Cardiac muscle cell (in vitro differentiated cells and primary cell): ENCODE measurements at regions not wholly inside any gene's neighbourhood (a gene's known extent, or its start where the extent isn't known, plus 50 kb on each side); places are given as distances from the start of the nearest gene placed in this dataset.

Experiments
- DNase-seq, 2 donors: peaks; one replicate each; pipeline versions ENCODE4 v3.0.0 to v3.0.0-alpha.2; 2010 to 2017; ENCODE audit warnings: low read depth in 1 of 2, low spot score in 1 of 2
- H3K27ac ChIP-seq: fragments of 200-600 bp; sonication (generic); 2 replicates; pipeline ENCODE4 v1.5.1; 2016
- H3K27me3 ChIP-seq: fragments of 200-600 bp; sonication (generic); 2 replicates; pipeline ENCODE4 v1.6.0; 2016; ENCODE audit warnings: control low read depth
- H3K36me3 ChIP-seq: fragments of 200-600 bp; sonication (generic); 2 replicates; pipeline ENCODE4 v1.5.1; 2016; ENCODE audit warnings: control low read depth
- H3K4me1 ChIP-seq: fragments of 200-600 bp; sonication (generic); 2 replicates; pipeline ENCODE4 v1.8.1; 2017; ENCODE audit warnings: low read depth, mild to moderate bottlenecking, mixed run types
- H3K4me3 ChIP-seq: fragments of 200-600 bp; sonication (generic); 2 replicates; pipeline ENCODE4 v1.5.1; 2016; ENCODE audit warnings: mild to moderate bottlenecking
- H3K9me3 ChIP-seq: fragments of 200-600 bp; sonication (generic); 2 replicates; pipeline ENCODE4 v1.5.1; 2017; ENCODE audit warnings: low read depth, mild to moderate bottlenecking, control low read depth
- TF ChIP-seq, protein P1 (sequence below): IDR thresholded peaks from 2 replicates; pipeline ENCODE4 v1.5.1; 2012; ENCODE audit warnings: low read depth, mild to moderate bottlenecking, low read length

GRCh38 chr4:130636486-130636885, 1540.5 kb downstream of the C4orf33 start:
- H3K4me3 ChIP-seq: no peak overlapping the region
- H3K27ac ChIP-seq: no peak overlapping the region
- H3K4me1 ChIP-seq: no peaks in the 10 kb centered on the region
- TF ChIP-seq, protein P1, sequence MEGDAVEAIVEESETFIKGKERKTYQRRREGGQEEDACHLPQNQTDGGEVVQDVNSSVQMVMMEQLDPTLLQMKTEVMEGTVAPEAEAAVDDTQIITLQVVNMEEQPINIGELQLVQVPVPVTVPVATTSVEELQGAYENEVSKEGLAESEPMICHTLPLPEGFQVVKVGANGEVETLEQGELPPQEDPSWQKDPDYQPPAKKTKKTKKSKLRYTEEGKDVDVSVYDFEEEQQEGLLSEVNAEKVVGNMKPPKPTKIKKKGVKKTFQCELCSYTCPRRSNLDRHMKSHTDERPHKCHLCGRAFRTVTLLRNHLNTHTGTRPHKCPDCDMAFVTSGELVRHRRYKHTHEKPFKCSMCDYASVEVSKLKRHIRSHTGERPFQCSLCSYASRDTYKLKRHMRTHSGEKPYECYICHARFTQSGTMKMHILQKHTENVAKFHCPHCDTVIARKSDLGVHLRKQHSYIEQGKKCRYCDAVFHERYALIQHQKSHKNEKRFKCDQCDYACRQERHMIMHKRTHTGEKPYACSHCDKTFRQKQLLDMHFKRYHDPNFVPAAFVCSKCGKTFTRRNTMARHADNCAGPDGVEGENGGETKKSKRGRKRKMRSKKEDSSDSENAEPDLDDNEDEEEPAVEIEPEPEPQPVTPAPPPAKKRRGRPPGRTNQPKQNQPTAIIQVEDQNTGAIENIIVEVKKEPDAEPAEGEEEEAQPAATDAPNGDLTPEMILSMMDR: no peak
- no peaks in the 10 kb centered on the region for H3K36me3 ChIP-seq
- H3K9me3 ChIP-seq: no peaks in the 10 kb centered on the region
- no peaks in the 10 kb centered on the region for H3K27me3 ChIP-seq
- DNase-seq: no peak

DNA sequence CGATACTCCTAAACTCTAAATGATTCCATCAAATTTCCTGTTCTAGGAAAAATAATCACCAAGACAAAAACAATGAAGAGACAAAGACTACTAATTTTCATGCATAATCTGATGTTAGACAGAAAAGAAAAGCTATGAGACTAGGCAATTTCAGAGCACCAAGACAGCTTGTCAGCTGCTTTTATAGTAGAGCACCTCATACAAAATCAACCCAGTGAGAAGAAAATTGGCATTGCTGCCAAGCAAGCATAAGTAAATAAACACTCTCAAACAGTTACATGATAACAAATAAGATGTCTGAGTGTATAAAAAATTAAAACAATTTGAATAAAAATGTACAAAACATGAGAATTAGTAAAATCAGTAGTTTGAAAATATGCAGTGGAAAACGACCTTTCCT, 1544.6 kb downstream of the C4orf33 start:
- DNase-seq: no peak
- no peaks in the 10 kb centered on the region for H3K4me1 ChIP-seq
- no peaks in the 10 kb centered on the region for H3K27me3 ChIP-seq
- no peaks in the 10 kb centered on the region for H3K9me3 ChIP-seq
- TF ChIP-seq, protein P1: no peak
- no peaks in the 10 kb centered on the region for H3K36me3 ChIP-seq
- no peak overlapping the region for H3K4me3 ChIP-seq
- H3K27ac ChIP-seq: no peak overlapping the region

GRCh38 chr4:130646886-130647285, 1550.9 kb downstream of the C4orf33 start:
- Histone ChIP-seq H3K4me1 (no peaks in the 10 kb centered on the region), H3K27me3 (no peaks in the 10 kb centered on the region), H3K4me3 (no peak overlapping the region), H3K9me3 (no peaks in the 10 kb centered on the region), H3K36me3 (no peaks in the 10 kb centered on the region), H3K27ac (no peak overlapping the region)
- TF ChIP-seq, protein P1: no peak
- DNase-seq: no peak

- no peaks in the 10 kb centered on the region for H3K9me3 ChIP-seq
These were observed 1552.6 kb downstream of the C4orf33 start for GRCh38 chr4:130648570-130648969.

DNA sequence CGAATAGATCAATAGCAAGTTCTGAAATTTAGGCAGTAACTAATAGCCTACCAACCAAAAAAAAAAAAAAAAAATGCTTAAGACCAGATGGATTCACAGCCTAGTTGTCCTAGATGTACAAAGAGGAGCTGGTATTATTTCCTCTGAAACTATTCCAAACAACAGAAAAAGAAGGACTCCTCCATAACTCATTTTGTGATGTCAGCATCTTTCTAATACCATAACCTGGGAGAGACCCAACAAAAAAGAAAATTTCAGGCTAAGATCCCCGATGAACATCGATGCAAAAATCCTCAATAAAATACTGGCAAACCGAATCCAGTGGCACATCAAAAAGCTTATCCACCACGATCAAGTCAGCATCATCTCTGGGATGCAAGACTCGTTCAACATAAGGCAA, 1557.9 kb downstream of the C4orf33 start:
- H3K4me3 ChIP-seq: no peak overlapping the region
- TF ChIP-seq, protein P1: no peak

More at GRCh38 chr4:130648570-130648969, 1552.6 kb downstream of the C4orf33 start:
- TF ChIP-seq, protein P1: no peak
- H3K36me3 ChIP-seq: no peaks in the 10 kb centered on the region
- H3K27me3 ChIP-seq: no peaks in the 10 kb centered on the region
- no peak overlapping the region for H3K4me3 ChIP-seq
- DNase-seq: no peak
- H3K27ac ChIP-seq: no peak overlapping the region
- no peaks in the 10 kb centered on the region for H3K4me1 ChIP-seq

DNA sequence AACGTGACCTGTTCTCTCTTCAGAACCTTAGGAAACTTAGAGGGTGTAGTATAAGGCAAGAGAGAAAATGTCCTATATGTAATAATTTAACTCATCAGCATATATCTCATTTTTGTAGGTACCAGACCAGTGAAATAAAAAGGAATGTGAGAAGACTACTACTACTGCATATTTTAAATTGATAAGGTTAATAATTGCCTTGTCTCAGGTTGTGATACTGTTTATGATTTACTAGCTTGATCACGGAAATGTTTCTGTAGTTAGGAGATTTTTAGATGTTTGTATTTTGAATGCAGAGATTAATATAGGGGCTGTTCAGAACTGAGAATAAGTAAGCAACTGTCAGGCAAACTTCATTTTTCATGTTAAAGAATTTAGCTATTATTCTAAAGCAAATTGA, 1563.4 kb downstream of the C4orf33 start:
- no peak for DNase-seq
- no peaks in the 10 kb centered on the region for H3K36me3 ChIP-seq
- TF ChIP-seq, protein P1: no peak
- H3K27me3 ChIP-seq: no peaks in the 10 kb centered on the region
- H3K4me3 ChIP-seq: no peak overlapping the region
- H3K9me3 ChIP-seq: no peaks in the 10 kb centered on the region
- no peak overlapping the region for H3K27ac ChIP-seq
- no peaks in the 10 kb centered on the region for H3K4me1 ChIP-seq

More for the DNA sequence above, 1557.9 kb downstream of the C4orf33 start:
- Histone ChIP-seq H3K9me3 (no peaks in the 10 kb centered on the region), H3K27me3 (no peaks in the 10 kb centered on the region), H3K27ac (no peak overlapping the region), H3K4me1 (no peaks in the 10 kb centered on the region), H3K36me3 (no peaks in the 10 kb centered on the region)
- DNase-seq: no peak
